H1 (cell line): ENCODE measurements at regions not wholly inside any gene's neighbourhood (a gene's known extent, or its start where the extent isn't known, plus 50 kb on each side); places are given as distances from the start of the nearest gene placed in this dataset.

Source experiments
- CTCF ChIA-PET: fragments of 300-600 bp; sonication (Branson Sonifier 250); formaldehyde crosslinking; loops from one replicate; lab custom pipeline; 2021; ENCODE audit not compliant: partially characterized antibody; lab: Charles Lee
- POLR2A ChIA-PET: fragments of 300-600 bp; sonication (Branson Sonifier 250); formaldehyde crosslinking; loops from one replicate; lab custom pipeline; 2021; ENCODE audit warnings: inconsistent platforms; ENCODE audit not compliant: partially characterized antibody; lab: Charles Lee
- DNase-seq, 2 experiments: peaks; one replicate each; pipeline versions ENCODE4 v3.0.0 to v3.0.0-alpha.2; 2010 to 2022; ENCODE audit warnings: low spot score in 2 of 2, low read depth in 1 of 2, mixed read lengths in 1 of 2
- FAIRE-seq: peaks from 2 replicates; lab custom pipeline; 2011; peaks lifted over from hg19 to GRCh38; lab: Jason Lieb, UNC
- H2AFZ ChIP-seq: 2 replicates; pipeline ENCODE4 v1.8.1; 2012; ENCODE audit warnings: low read length, inconsistent platforms
- H2AK5ac ChIP-seq: 2 replicates; pipeline ENCODE4 v1.6.1; 2013; ENCODE audit warnings: low read depth, low read length
- H2BK120ac ChIP-seq: replicated peaks from 2 replicates; pipeline ENCODE3; 2013; ENCODE audit warnings: low read depth, low read length, inconsistent platforms
- H2BK12ac ChIP-seq: 2 replicates; pipeline ENCODE4 v1.6.1; 2013; ENCODE audit warnings: low read depth, low read length
- H2BK15ac ChIP-seq: 2 replicates; pipeline ENCODE4 v1.6.1; 2013; ENCODE audit warnings: low read length
- H2BK20ac ChIP-seq: 2 replicates; pipeline ENCODE4 v1.6.1; 2013; ENCODE audit warnings: low read length
- H2BK5ac ChIP-seq: 2 replicates; pipeline ENCODE4 v1.6.1; 2013; ENCODE audit warnings: low read depth, low read length
- H3K14ac ChIP-seq: 2 replicates; pipeline ENCODE4 v1.6.1; 2013; ENCODE audit warnings: inconsistent platforms; ENCODE audit not compliant: insufficient read length
- H3K18ac ChIP-seq: 2 replicates; pipeline ENCODE4 v1.6.1; 2013; ENCODE audit warnings: low read length; ENCODE audit errors: extremely low read depth
- H3K23ac ChIP-seq: 2 replicates; pipeline ENCODE4 v1.6.1; 2013; ENCODE audit warnings: inconsistent platforms; ENCODE audit not compliant: insufficient read length
- H3K23me2 ChIP-seq: 2 replicates; pipeline ENCODE4 v1.6.1; 2013; ENCODE audit warnings: low read depth, low read length
- H3K27ac ChIP-seq: 2 replicates; pipeline ENCODE4 v1.6.1; 2011; ENCODE audit warnings: low read depth, low read length, inconsistent platforms
- H3K27me3 ChIP-seq, 4 experiments: replicated peaks in 1 of 4; 1 replicate in 1 of 4; 2 replicates in 3 of 4; pipeline versions ENCODE4 v1.6.1 to v1.8.1; 2011 to 2013; ENCODE audit warnings: low read length in 3 of 4, mild to moderate bottlenecking in 3 of 4, inconsistent platforms in 2 of 4, mixed read lengths in 2 of 4, moderate library complexity in 1 of 4; ENCODE audit not compliant: control insufficient read depth in 3 of 4, insufficient read depth in 3 of 4; ENCODE audit errors: extremely low read depth in 1 of 4
- H3K36me3 ChIP-seq, 4 experiments: 2 replicates each; pipeline versions ENCODE4 v1.6.1 to v1.8.1; 2011 to 2013; ENCODE audit warnings: mild to moderate bottlenecking in 4 of 4, low read length in 3 of 4, moderate library complexity in 2 of 4, control low read depth in 1 of 4, inconsistent platforms in 1 of 4; ENCODE audit not compliant: insufficient read depth in 4 of 4, control insufficient read depth in 2 of 4
- H3K4ac ChIP-seq: replicated peaks from 2 replicates; pipeline ENCODE3; 2013; ENCODE audit warnings: low read length, low read depth, mixed read lengths, inconsistent platforms; ENCODE audit not compliant: insufficient read length
- H3K4me1 ChIP-seq, 4 experiments: replicated peaks in 1 of 4; 1 replicate in 1 of 4; 2 replicates in 3 of 4; pipeline versions ENCODE4 v1.6.1 to v1.8.1; 2011 to 2013; ENCODE audit warnings: low read length in 3 of 4, inconsistent platforms in 2 of 4, mixed read lengths in 1 of 4; ENCODE audit not compliant: insufficient read depth in 4 of 4, control insufficient read depth in 3 of 4
- H3K4me2 ChIP-seq, 2 experiments: 2 replicates each; pipeline versions ENCODE4 v1.6.1 to v1.8.1; 2011 to 2013; ENCODE audit warnings: low read depth in 2 of 2, low read length in 2 of 2, control low read depth in 1 of 2, inconsistent platforms in 1 of 2, mild to moderate bottlenecking in 1 of 2; ENCODE audit not compliant: insufficient read depth in 1 of 2
- H3K4me3 ChIP-seq, 4 experiments: fragments of 200-600, 300-600 bp in 1 of 4; sonication (generic), shearing (Covaris generic), sonication (Bioruptor Twin) in 1 of 4; 2 replicates each; pipeline versions ENCODE4 v1.5.1 to v1.8.1; 2011 to 2016; ENCODE audit warnings: low read length in 4 of 4, low read depth in 3 of 4, control low read depth in 2 of 4, inconsistent platforms in 2 of 4, mild to moderate bottlenecking in 2 of 4, mixed read lengths in 1 of 4, moderate library complexity in 1 of 4; ENCODE audit not compliant: insufficient read depth in 2 of 4; ENCODE audit errors: extremely low read depth in 1 of 4
- H3K56ac ChIP-seq: replicated peaks from 2 replicates; pipeline ENCODE3; 2013; ENCODE audit warnings: low read depth, mild to moderate bottlenecking, mixed read lengths, low read length, inconsistent platforms; ENCODE audit not compliant: insufficient read length
- H3K79me1 ChIP-seq: 2 replicates; pipeline ENCODE4 v1.6.1; 2013; ENCODE audit warnings: low read depth, low read length, control low read depth
- H3K79me2 ChIP-seq, 2 experiments: 2 replicates each; pipeline versions ENCODE4 v1.6.1 to v1.8.1; 2012 to 2013; ENCODE audit warnings: low read length in 2 of 2, mild to moderate bottlenecking in 2 of 2, inconsistent platforms in 1 of 2; ENCODE audit not compliant: insufficient read depth in 2 of 2, control insufficient read depth in 1 of 2
- H3K9ac ChIP-seq, 4 experiments: replicated peaks in 1 of 4; 1 replicate in 1 of 4; 2 replicates in 3 of 4; pipeline versions ENCODE4 v1.6.1 to v1.8.1; 2011 to 2013; ENCODE audit warnings: low read depth in 3 of 4, low read length in 3 of 4, control low read depth in 2 of 4, mild to moderate bottlenecking in 2 of 4, moderate library complexity in 2 of 4, inconsistent platforms in 1 of 4; ENCODE audit errors: extremely low read depth in 1 of 4
- H3K9me3 ChIP-seq, 2 experiments: 2 replicates each; pipeline versions ENCODE4 v1.6.1 to v1.8.1; 2012 to 2013; ENCODE audit warnings: mild to moderate bottlenecking in 2 of 2, moderate library complexity in 2 of 2, control low read depth in 1 of 2, inconsistent platforms in 1 of 2, low read depth in 1 of 2, low read length in 1 of 2, mixed read lengths in 1 of 2; ENCODE audit not compliant: insufficient read depth in 2 of 2
- H4K20me1 ChIP-seq, 2 experiments: replicated peaks in 1 of 2; 2 replicates each; pipeline versions ENCODE3 to v1.8.1; 2011 to 2013; ENCODE audit warnings: inconsistent platforms in 2 of 2, low read length in 2 of 2, mild to moderate bottlenecking in 1 of 2; ENCODE audit not compliant: insufficient read depth in 2 of 2, control insufficient read depth in 1 of 2
- H4K5ac ChIP-seq: 2 replicates; pipeline ENCODE4 v1.6.1; 2013; ENCODE audit warnings: low read length, low read depth, mixed read lengths, inconsistent platforms; ENCODE audit not compliant: insufficient read length
- H4K8ac ChIP-seq: 2 replicates; pipeline ENCODE4 v1.8.0; 2013; ENCODE audit warnings: mild to moderate bottlenecking, moderate library complexity, low read length, inconsistent platforms; ENCODE audit not compliant: insufficient read depth; ENCODE audit errors: extremely low read depth
- H4K91ac ChIP-seq: replicated peaks from 2 replicates; pipeline ENCODE3; 2013; ENCODE audit warnings: low read length, mixed read lengths, inconsistent platforms; ENCODE audit not compliant: insufficient read length
- WGBS, 2 experiments: shearing (Covaris generic) in 1 of 2; methylation state at CpG; one replicate each; pipeline versions ENCODE4 v1.1.6 to v1.1.7; 2013 to 2015; ENCODE audit warnings: low lambda C conversion rate in 2 of 2, mixed read lengths in 2 of 2, inconsistent platforms in 1 of 2, low coverage in 1 of 2, missing lambda C conversion rate in 1 of 2; ENCODE audit not compliant: insufficient replicate concordance in 2 of 2, insufficient coverage in 1 of 2, insufficient read length in 1 of 2; ENCODE audit errors: extremely low coverage in 1 of 2, missing lambda C conversion rate in 1 of 2; 5-methylcytosine and 5-hydroxymethylcytosine counted together

DNA sequence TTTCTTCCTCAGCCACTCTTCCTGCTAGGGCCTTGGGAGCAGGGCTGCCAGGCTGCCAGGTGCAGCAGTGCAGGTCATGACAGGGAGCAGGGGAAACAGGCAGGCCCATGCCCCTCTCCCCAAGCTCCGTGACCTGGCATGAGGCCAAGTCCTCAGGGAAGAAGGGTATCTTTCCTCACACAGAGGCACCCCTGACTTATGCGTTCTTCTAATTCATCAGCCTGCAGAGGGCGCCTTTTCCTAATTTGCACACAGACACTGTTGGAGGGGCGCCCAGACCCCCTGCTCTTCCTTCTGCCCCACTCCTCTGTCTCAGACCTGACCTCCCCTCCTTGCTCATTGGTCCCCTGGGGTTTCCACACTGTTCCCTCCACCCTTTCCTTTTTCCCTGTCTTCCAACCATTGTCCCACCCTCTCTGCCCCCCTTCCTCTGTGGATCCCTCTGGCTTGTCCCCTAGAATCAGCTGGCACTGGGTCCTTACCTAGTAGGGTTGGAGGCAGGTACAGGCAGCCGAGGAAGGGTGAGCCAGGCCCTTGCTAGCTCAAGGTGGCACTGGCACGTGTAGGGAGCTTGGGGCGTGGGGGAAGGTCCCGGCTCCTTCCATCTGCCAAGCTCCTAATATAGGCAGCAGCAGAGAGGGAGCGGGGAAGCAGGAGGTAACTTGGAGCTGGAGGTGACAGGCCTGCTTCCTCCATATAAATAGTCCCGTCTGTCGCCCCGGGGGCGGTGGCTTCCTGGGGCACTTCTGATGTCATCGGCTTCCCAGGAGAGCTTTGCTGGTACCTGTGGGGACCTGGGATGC lies 154.9 kb upstream of the MLN start:
- no peak for FAIRE-seq
- H3K56ac ChIP-seq: no peak overlapping the region
- no peak overlapping the region for H3K4ac ChIP-seq
- H3K79me1 ChIP-seq: no peaks in the 10 kb centered on the region
- peak overlapping the region; percentile 54 for H4K91ac ChIP-seq
- H2BK12ac ChIP-seq: peak overlapping the region; percentile 75; the same call in 1 of the 2 replicates
- H4K20me1 ChIP-seq: no peaks in the 10 kb centered on the region
- H2AK5ac ChIP-seq: no peak overlapping the region; the same call in 1 of the 2 replicates
- H3K9ac ChIP-seq: no peak overlapping the region
- ChIA-PET CTCF (interaction anchor here (0.7 to 15.0 kb wide), 68 partner anchors 9 to 231 kb away, joined by 3 to 234 read pairs (median 5); no protein-coding TSS in a partner anchor), POLR2A (interaction anchor here (0.7 to 0.8 kb wide), 2 partner anchors 11 to 289 kb away, joined by 3 read pairs; no protein-coding TSS in a partner anchor)
- peaks cover 8 to 12% (median 10%) of the 10 kb centered on the region in 4 experiments for H3K4me1 ChIP-seq
- no peak overlapping the region for H2BK20ac ChIP-seq
- no peaks in the 10 kb centered on the region; a peak in 1 of 7 replicates for H3K27me3 ChIP-seq
- H3K14ac ChIP-seq: no peak overlapping the region
- H2BK15ac ChIP-seq: 0 out of 2 replicates have a peak overlapping the region, but pooled peaks have one; percentile 88
- WGBS, 2 experiments: 68% methylated on average over 13 of the region's 14 CpGs; no CpG with 5 or more reads in 1 of the 2 experiments
- H3K18ac ChIP-seq: peak overlapping the region; percentile 87
- no peak overlapping the region for H3K23ac ChIP-seq
- peak overlapping the region in 1 of 2 experiments; percentile 11; a peak in 1 of 4 replicates for H3K4me2 ChIP-seq
- H4K5ac ChIP-seq: peak overlapping the region; percentile 35
- no peaks in the 10 kb centered on the region for H3K36me3 ChIP-seq
- no peak overlapping the region for H3K27ac ChIP-seq
- H2BK120ac ChIP-seq: no peak overlapping the region
- H3K4me3 ChIP-seq: no peak overlapping the region
- H3K9me3 ChIP-seq: no peaks in the 10 kb centered on the region
- no peak overlapping the region for H2AFZ ChIP-seq
- peaks cover 3% of the 10 kb centered on the region; the same call in 1 of the 2 replicates for H3K23me2 ChIP-seq
- H3K79me2 ChIP-seq: no peaks in the 10 kb centered on the region
- H4K8ac ChIP-seq: peak overlapping the region; percentile 39; the same call in 1 of the 2 replicates
- peak in 1 of 2 experiments; percentile 82 for DNase-seq
- H2BK5ac ChIP-seq: peak overlapping the region; percentile 71; the same call in 1 of the 2 replicates
